GM12892 (cell line): ENCODE measurements at regions not wholly inside any gene's neighbourhood (a gene's known extent, or its start where the extent isn't known, plus 50 kb on each side); places are given as distances from the start of the nearest gene placed in this dataset.
"Not testable (repeated sequence)": the region's sequence is repeated elsewhere in the genome, so short reads cannot be mapped to it uniquely, and the experiment has no call there.

Source experiments
- DNase-seq: peaks from one replicate; pipeline ENCODE4 v3.0.0; 2011; ENCODE audit not compliant: insufficient read length
- FAIRE-seq: peaks from 2 replicates; lab custom pipeline; 2011; peaks lifted over from hg19 to GRCh38; lab: Jason Lieb, UNC
- POLR2A ChIP-seq: IDR thresholded peaks from 2 replicates; pipeline ENCODE4 v1.6.1; 2011; ENCODE audit warnings: low read depth, low read length, control low read depth
- POLR2AphosphoS5 ChIP-seq: IDR thresholded peaks from 2 replicates; pipeline ENCODE4 v1.6.1; 2011; ENCODE audit warnings: low read depth, low read length, control low read depth
- TAF1 ChIP-seq: IDR thresholded peaks from 2 replicates; pipeline ENCODE4 v1.6.1; 2011; ENCODE audit warnings: low read depth, mild to moderate bottlenecking, control low read depth, low read length, borderline replicate concordance

- FAIRE-seq: no peak
- TF ChIP-seq POLR2AphosphoS5 (no peak), POLR2A (no peak), TAF1 (no peak)
- DNase-seq: no peak
Measured at GRCh38 chr6:783966-784735, 91.2 kb upstream of the EXOC2 start.

- DNase-seq (no peak), FAIRE-seq (no peak)
- TF ChIP-seq POLR2A (no peak), TAF1 (no peak), POLR2AphosphoS5 (no peak)
Measured at GRCh38 chr6:782141-782540, 89.2 kb upstream of the EXOC2 start.

- FAIRE-seq (no peak), DNase-seq (no peak)
- no peak for TF ChIP-seq POLR2AphosphoS5
- TF ChIP-seq POLR2A: no peak
- TF ChIP-seq TAF1: no peak
Measured at GRCh38 chr6:781350-781961, 88.5 kb upstream of the EXOC2 start.

GRCh38 chr6:780706-781105, 87.8 kb upstream of the EXOC2 start:
- FAIRE-seq: no peak
- DNase-seq: no peak
- TF ChIP-seq POLR2AphosphoS5: no peak
- TF ChIP-seq TAF1: no peak
- no peak for TF ChIP-seq POLR2A

GRCh38 chr6:776951-777350, 84.0 kb upstream of the EXOC2 start:
- TF ChIP-seq POLR2AphosphoS5 (no peak), POLR2A (no peak), TAF1 (no peak)
- FAIRE-seq: no peak

GRCh38 chr6:776528-776931, 83.6 kb upstream of the EXOC2 start:
- no peak for FAIRE-seq
- TF ChIP-seq POLR2A (no peak), POLR2AphosphoS5 (no peak)
- no peak for DNase-seq

More at GRCh38 chr6:776951-777350, 84.0 kb upstream of the EXOC2 start:
- DNase-seq: no peak

- no peak for TF ChIP-seq TAF1
- no peak for TF ChIP-seq POLR2AphosphoS5
- no peak for TF ChIP-seq POLR2A
- DNase-seq (no peak), FAIRE-seq (no peak)
Measured at GRCh38 chr6:775863-776262, 82.9 kb upstream of the EXOC2 start.

GRCh38 chr6:771683-772082, 78.7 kb upstream of the EXOC2 start:
- FAIRE-seq: not testable (repeated sequence)

GRCh38 chr6:767755-768512, 75.0 kb upstream of the EXOC2 start:
- DNase-seq: no peak
- FAIRE-seq: no peak

More at GRCh38 chr6:771683-772082, 78.7 kb upstream of the EXOC2 start:
- DNase-seq: not testable (repeated sequence)

GRCh38 chr6:766625-767024, 73.7 kb upstream of the EXOC2 start:
- no peak for DNase-seq
- FAIRE-seq: peak; percentile 51
- TF ChIP-seq TAF1: no peak
- no peak for TF ChIP-seq POLR2A
- TF ChIP-seq POLR2AphosphoS5: no peak

More at GRCh38 chr6:767755-768512, 75.0 kb upstream of the EXOC2 start:
- TF ChIP-seq TAF1: no peak
- TF ChIP-seq POLR2AphosphoS5: no peak
- no peak for TF ChIP-seq POLR2A

GRCh38 chr6:761997-762396, 69.1 kb upstream of the EXOC2 start:
- no peak for TF ChIP-seq POLR2AphosphoS5
- no peak for TF ChIP-seq POLR2A
- no peak for TF ChIP-seq TAF1
- no peak for FAIRE-seq
- DNase-seq: no peak
